Heart right ventricle (tissue), 16 donors: ENCODE measurements at regions not wholly inside any gene's neighbourhood (a gene's known extent, or its start where the extent isn't known, plus 50 kb on each side); places are given as distances from the start of the nearest gene placed in this dataset.

Experiments used
- ATAC-seq, 8 donors: fragments of 200-7000 bp; cut with Tn5 transposase; one replicate each; pipeline ENCODE4 v1.9.1; 2020; ENCODE audit warnings: mild to moderate bottlenecking in 8 of 8, moderate library complexity in 8 of 8, moderate number of reproducible peaks in 1 of 8
- DNase-seq, 2 donors: peaks; one replicate each; pipeline ENCODE4 v3.0.0-alpha.2; 2020
- H3K27ac ChIP-seq, 10 donors: fragments of 200-600 bp; sonication (generic) in 2 of 10; one replicate each; pipeline versions ENCODE4 v1.5.0 to v1.8.0; 2020 to 2022; ENCODE audit warnings: mild to moderate bottlenecking in 3 of 10
- H3K27me3 ChIP-seq, 7 donors: fragments of 200-600 bp; one replicate each; pipeline ENCODE4 v1.8.0; 2021 to 2022; ENCODE audit warnings: mild to moderate bottlenecking in 2 of 7
- H3K36me3 ChIP-seq, 9 donors: fragments of 200-600 bp; sonication (generic) in 1 of 9; one replicate each; pipeline versions ENCODE4 v1.5.0 to v1.8.0; 2020 to 2022; ENCODE audit warnings: mild to moderate bottlenecking in 2 of 9
- H3K4me1 ChIP-seq, 9 donors: fragments of 200-600 bp; sonication (generic) in 1 of 9; one replicate each; pipeline versions ENCODE4 v1.5.0 to v1.8.0; 2020 to 2022; ENCODE audit warnings: mild to moderate bottlenecking in 4 of 9
- H3K4me3 ChIP-seq, 10 donors: fragments of 200-600 bp; sonication (generic) in 2 of 10; one replicate each; pipeline versions ENCODE4 v1.5.0 to v1.8.0; 2020 to 2022; ENCODE audit warnings: mild to moderate bottlenecking in 7 of 10, moderate library complexity in 2 of 10
- H3K9me3 ChIP-seq, 11 donors: fragments of 200-600 bp in 10 of 11; sonication (generic) in 2 of 11; one replicate each; pipeline versions ENCODE4 v1.5.0 to v1.8.0; 2013 to 2022; ENCODE audit warnings: mild to moderate bottlenecking in 2 of 11, control low read depth in 1 of 11, moderate library complexity in 1 of 11
- CTCF ChIP-seq, 9 donors: fragments of 200-600 bp; sonication (generic) in 2 of 9; IDR thresholded peaks; one replicate each; pipeline versions ENCODE4 v1.5.0 to v1.8.0; 2021 to 2022; ENCODE audit warnings: antibody characterized with exemption in 9 of 9, mild to moderate bottlenecking in 5 of 9, moderate library complexity in 1 of 9
- whole genome bisulfite sequencing, 2 donors: extraction: QIAGEN DNeasy Blood & Tissue Kit; methylation state at CpG; one replicate each; pipeline ENCODE4 v1.1.7; 2013; ENCODE audit warnings: inconsistent platforms in 1 of 2; 5-methylcytosine and 5-hydroxymethylcytosine counted together
- intact Hi-C, 10 donors: fragments of 100-400 bp; cut with DNase I; formaldehyde crosslinking; loops; one replicate each; pipeline versions ENCODE4 v1.11.1 to v1.14.2; 2022
- donor health status: Arrhythmogenic right ventricular cardiomyopathy.
- donor health status: ischemic (EF 13 %, LVEDD 7.1; RV severe dilation, severe dysfunction).
- donor health status: healthy with polysubstance abuse.
- donor health status: DM: no; HTN: yes; CAD: no.
- donor health status: DM: no; HTN: no; CAD: no.
- donor health status: ischemic (EF 25% LVEDD 6.9; RV normal size, moderate dysfunction).
- donor health status: ischemic (EF 25% LVEDD 5.7; RV mildly dilated, moderate dysfunction).
- donor health status: healthy.
- donor health status: DM: yes; HTN: yes; CAD: no.
- donor health status: Ischemic cardiomyopathy.
- donor health status: ischemic (EF 35%, LVEDD 5.7; RV mildly dilated, moderate dysfunction).
- donor health status: nonischemic (EF 11% LVEDD 7.7; RV severe dilation, severe dysfunction).
- donor health status: DM: yes; HTN: yes; CAD: no.
- donor health status: PGD.
- donor health status: ischemic (EF 29% LVEDD 5.4; RV normal size, mild dysfunction).
- donor health status: nonischemic (EF 23%, LVEDD 6.1; RV moderate dilation, normal function).

GRCh38 chr1:167150492-167150833, 56.6 kb downstream of the STYXL2 start:
- Histone ChIP-seq H3K4me3 (no peak overlapping the region), H3K36me3 (no peaks in the 10 kb centered on the region), H3K9me3 (peaks cover 0 to 13% (median 7%) of the 10 kb centered on the region in 11 donors), H3K27me3 (peaks cover 0 to 9% (median 3%) of the 10 kb centered on the region in 7 donors), H3K4me1 (no peaks in the 10 kb centered on the region), H3K27ac (no peak overlapping the region)
- ATAC-seq (no peak), DNase-seq (no peak)
- no peak for TF ChIP-seq CTCF (IDR thresholded peaks at IDR 0.05)
- 83 to 87% methylated on average over 2 of the region's 2 CpGs for WGBS, 2 donors
- intact Hi-C loops = no loop called here

DNA sequence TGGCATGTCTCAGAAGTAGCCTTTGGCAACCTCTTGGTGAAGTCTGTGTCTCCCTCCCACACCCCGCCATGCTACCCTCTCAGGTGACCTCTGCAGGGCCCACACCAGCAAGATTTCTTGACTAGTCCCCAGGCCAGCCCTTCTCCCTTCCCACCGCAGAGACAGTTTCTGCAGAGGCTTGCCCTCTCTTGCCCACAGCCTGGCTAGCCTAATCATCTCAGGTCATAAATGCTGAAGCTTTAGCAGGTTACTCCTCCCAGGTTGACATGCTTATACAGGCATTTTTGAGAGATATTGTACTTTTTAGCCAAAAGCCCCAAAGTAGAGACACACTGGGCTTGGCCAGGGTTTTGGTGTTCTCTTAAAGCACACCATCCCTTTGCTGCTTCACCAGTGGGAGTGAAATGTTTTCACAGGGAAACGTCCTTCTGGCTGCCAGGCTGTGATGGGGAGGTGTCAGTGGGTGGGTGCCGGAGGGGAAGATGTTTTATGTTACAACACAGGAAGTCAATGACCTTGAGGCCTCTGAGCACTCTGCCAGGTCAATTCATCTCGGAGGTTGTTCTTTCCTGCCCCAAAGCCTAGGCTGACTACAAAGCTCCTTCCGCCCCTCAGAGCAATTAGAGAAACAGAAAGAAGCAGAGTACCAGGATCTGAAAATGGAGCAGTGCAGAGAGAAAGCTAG, 58.5 kb downstream of the STYXL2 start:
- Histone ChIP-seq H3K27me3 (peaks cover 0 to 9% (median 3%) of the 10 kb centered on the region in 7 donors), H3K4me1 (no peaks in the 10 kb centered on the region), H3K27ac (no peak overlapping the region), H3K36me3 (no peaks in the 10 kb centered on the region), H3K9me3 (peaks cover 0 to 5% (median 0%) of the 10 kb centered on the region in 11 donors), H3K4me3 (no peak overlapping the region)
- ATAC-seq (no peak), DNase-seq (no peak)
- intact Hi-C loops = no loop called here
- no peak for TF ChIP-seq CTCF (IDR thresholded peaks at IDR 0.05)
- 58 to 72% methylated on average over 6 of the region's 6 CpGs for WGBS, 2 donors

DNA sequence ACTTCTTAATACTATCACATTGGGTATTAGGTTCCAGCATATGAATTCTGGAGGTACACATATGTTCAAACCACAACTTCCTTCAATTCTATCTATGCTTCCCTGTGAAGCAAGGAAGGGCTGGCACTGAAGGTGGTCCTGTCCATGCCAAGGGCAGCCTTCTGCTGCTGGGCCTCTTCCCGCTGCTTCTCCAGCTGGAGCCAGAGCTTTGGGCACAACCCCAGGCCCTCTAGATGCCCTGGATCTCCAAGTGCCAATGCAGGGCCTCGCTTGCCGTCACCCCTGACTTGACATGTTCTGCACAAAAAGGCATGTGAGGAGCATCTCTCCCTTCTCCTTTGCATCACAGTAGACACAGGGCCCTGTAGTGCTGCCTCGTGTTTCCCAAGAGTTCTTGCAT, 62.6 kb downstream of the STYXL2 start:
- peaks cover 0 to 3% (median 0%) of the 10 kb centered on the region in 11 donors for H3K9me3 ChIP-seq
- intact Hi-C loops = no loop called here
- no peaks in the 10 kb centered on the region for H3K36me3 ChIP-seq
- H3K27me3 ChIP-seq = peaks cover 0 to 2% (median 0%) of the 10 kb centered on the region in 7 donors
- no peaks in the 10 kb centered on the region for H3K4me1 ChIP-seq
- no peak overlapping the region for H3K4me3 ChIP-seq
- H3K27ac ChIP-seq = no peak overlapping the region
- TF ChIP-seq CTCF (IDR thresholded peaks at IDR 0.05) = no peak
- ATAC-seq (no peak), DNase-seq (no peak)
- 91 to 93% methylated on average over 4 of the region's 4 CpGs for WGBS, 2 donors

- Histone ChIP-seq H3K27ac (no peak overlapping the region), H3K27me3 (peaks cover 0 to 2% (median 0%) of the 10 kb centered on the region in 7 donors), H3K9me3 (peaks cover 0 to 3% (median 0%) of the 10 kb centered on the region in 11 donors), H3K36me3 (no peaks in the 10 kb centered on the region), H3K4me1 (no peaks in the 10 kb centered on the region), H3K4me3 (no peak overlapping the region)
- ATAC-seq = no peak
- DNase-seq = no peak
- intact Hi-C loops = no loop called here
- WGBS, 2 donors = 89 to 95% methylated on average over 2 of the region's 2 CpGs
- no peak for TF ChIP-seq CTCF (IDR thresholded peaks at IDR 0.05)
Measured at GRCh38 chr1:167157114-167157513, 63.2 kb downstream of the STYXL2 start.
